Epithelial cell of prostate (primary cell): ENCODE measurements at regions not wholly inside any gene's neighbourhood (a gene's known extent, or its start where the extent isn't known, plus 50 kb on each side); places are given as distances from the start of the nearest gene placed in this dataset.

Experiments
- DNase-seq: peaks from one replicate; pipeline ENCODE4 v3.0.0-alpha.2; 2011; ENCODE audit warnings: low read depth, low spot score
- H3K27ac ChIP-seq: fragments of 450-650 bp; 2 replicates; pipeline ENCODE4 v1.5.1; 2017; ENCODE audit warnings: mild to moderate bottlenecking

GRCh38 chr2:234438305-234438977, 58.4 kb downstream of the ARL4C start:
- no peak overlapping the region for H3K27ac ChIP-seq
- no peak for DNase-seq

- no peak overlapping the region for H3K27ac ChIP-seq
- DNase-seq: no peak
Observed at GRCh38 chr2:234437642-234438304, 59.1 kb downstream of the ARL4C start.

GRCh38 chr2:234436482-234436837, 60.4 kb downstream of the ARL4C start:
- DNase-seq: no peak

GRCh38 chr2:234435836-234436481, 60.9 kb downstream of the ARL4C start:
- H3K27ac ChIP-seq: no peak overlapping the region
- no peak for DNase-seq

More at GRCh38 chr2:234436482-234436837, 60.4 kb downstream of the ARL4C start:
- H3K27ac ChIP-seq: no peak overlapping the region

- no peak overlapping the region for H3K27ac ChIP-seq
- DNase-seq: no peak
Observed at GRCh38 chr2:234433201-234433600, 63.7 kb downstream of the ARL4C start.

- H3K27ac ChIP-seq: no peak overlapping the region
- no peak for DNase-seq
Observed at GRCh38 chr2:234430871-234431270, 66.0 kb downstream of the ARL4C start.

GRCh38 chr2:234429265-234429664, 67.6 kb downstream of the ARL4C start:
- DNase-seq: no peak
- no peak overlapping the region for H3K27ac ChIP-seq

GRCh38 chr2:234427081-234428061, 69.5 kb downstream of the ARL4C start:
- DNase-seq: no peak
- H3K27ac ChIP-seq: no peak overlapping the region

- no peak overlapping the region for H3K27ac ChIP-seq
- no peak for DNase-seq
Observed at GRCh38 chr2:234426616-234427015, 70.3 kb downstream of the ARL4C start.

- H3K27ac ChIP-seq: no peak overlapping the region
- DNase-seq: no peak
Observed at GRCh38 chr2:234425639-234426603, 71.0 kb downstream of the ARL4C start.

GRCh38 chr2:234423884-234424283, 73.0 kb downstream of the ARL4C start:
- DNase-seq: no peak
- peak overlapping the region; percentile 75 for H3K27ac ChIP-seq

- H3K27ac ChIP-seq: peak overlapping the region; percentile 75
- no peak for DNase-seq
Observed at GRCh38 chr2:234422981-234423431, 73.9 kb downstream of the ARL4C start.

GRCh38 chr2:234422273-234422732, 74.6 kb downstream of the ARL4C start:
- H3K27ac ChIP-seq: peak overlapping the region; percentile 75
- peak; percentile 90 for DNase-seq

GRCh38 chr2:234420408-234420807, 76.5 kb downstream of the ARL4C start:
- DNase-seq: no peak

GRCh38 chr2:234419726-234420125, 77.2 kb downstream of the ARL4C start:
- H3K27ac ChIP-seq: no peak overlapping the region
- DNase-seq: no peak

More at GRCh38 chr2:234420408-234420807, 76.5 kb downstream of the ARL4C start:
- H3K27ac ChIP-seq: no peak overlapping the region

- H3K27ac ChIP-seq: no peak overlapping the region
- no peak for DNase-seq
Observed at GRCh38 chr2:234415706-234416105, 81.2 kb downstream of the ARL4C start.

GRCh38 chr2:234414596-234414995, 82.3 kb downstream of the ARL4C start:
- no peak overlapping the region for H3K27ac ChIP-seq
- no peak for DNase-seq

- DNase-seq: no peak
- H3K27ac ChIP-seq: peak overlapping the region; percentile 53
Observed at GRCh38 chr2:234412726-234413125, 84.2 kb downstream of the ARL4C start.

- H3K27ac ChIP-seq: peak overlapping the region; percentile 53
- DNase-seq: no peak
Observed at GRCh38 chr2:234411793-234412192, 85.1 kb downstream of the ARL4C start.
